ENCODE measurements at regions not wholly inside any gene's neighbourhood (a gene's known extent, or its start where the extent isn't known, plus 50 kb on each side); places are given as distances from the start of the nearest gene placed in this dataset.
"Not testable (repeated sequence)": the region's sequence is repeated elsewhere in the genome, so short reads cannot be mapped to it uniquely, and the experiment has no call there.

DNA sequence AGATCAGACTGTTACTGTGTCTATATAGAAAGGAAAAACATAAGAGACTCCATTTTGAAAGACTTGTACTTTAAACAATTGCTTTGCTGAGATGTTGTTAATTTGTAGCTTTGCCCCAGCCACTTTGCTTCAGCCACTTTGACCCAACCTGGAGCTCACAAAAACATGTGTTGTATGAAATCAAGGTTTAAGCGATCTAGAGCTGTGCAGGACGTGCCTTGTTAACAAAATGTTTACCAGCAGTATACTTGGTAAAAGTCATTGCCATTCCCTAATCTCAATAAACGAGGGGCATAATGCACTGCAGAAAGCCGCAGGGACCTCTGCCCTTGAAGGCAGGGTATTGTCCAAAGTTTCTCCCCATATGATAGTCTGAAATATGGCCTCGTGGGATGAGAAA lies 3919.5 kb upstream of the OR11H1 start:
- TF ChIP-seq, protein P1, sequence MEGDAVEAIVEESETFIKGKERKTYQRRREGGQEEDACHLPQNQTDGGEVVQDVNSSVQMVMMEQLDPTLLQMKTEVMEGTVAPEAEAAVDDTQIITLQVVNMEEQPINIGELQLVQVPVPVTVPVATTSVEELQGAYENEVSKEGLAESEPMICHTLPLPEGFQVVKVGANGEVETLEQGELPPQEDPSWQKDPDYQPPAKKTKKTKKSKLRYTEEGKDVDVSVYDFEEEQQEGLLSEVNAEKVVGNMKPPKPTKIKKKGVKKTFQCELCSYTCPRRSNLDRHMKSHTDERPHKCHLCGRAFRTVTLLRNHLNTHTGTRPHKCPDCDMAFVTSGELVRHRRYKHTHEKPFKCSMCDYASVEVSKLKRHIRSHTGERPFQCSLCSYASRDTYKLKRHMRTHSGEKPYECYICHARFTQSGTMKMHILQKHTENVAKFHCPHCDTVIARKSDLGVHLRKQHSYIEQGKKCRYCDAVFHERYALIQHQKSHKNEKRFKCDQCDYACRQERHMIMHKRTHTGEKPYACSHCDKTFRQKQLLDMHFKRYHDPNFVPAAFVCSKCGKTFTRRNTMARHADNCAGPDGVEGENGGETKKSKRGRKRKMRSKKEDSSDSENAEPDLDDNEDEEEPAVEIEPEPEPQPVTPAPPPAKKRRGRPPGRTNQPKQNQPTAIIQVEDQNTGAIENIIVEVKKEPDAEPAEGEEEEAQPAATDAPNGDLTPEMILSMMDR (IDR thresholded peaks at IDR 0.05; ENCODE audit: low read depth, low read length), result not testable (repeated sequence)
- TF ChIP-seq POLR2A (IDR thresholded peaks at IDR 0.05; ENCODE audit: extremely low read depth, insufficient read length); MYC (IDR thresholded peaks at IDR 0.05; ENCODE audit: low read depth, low read length): not testable (repeated sequence)
- TF ChIP-seq, protein P2, sequence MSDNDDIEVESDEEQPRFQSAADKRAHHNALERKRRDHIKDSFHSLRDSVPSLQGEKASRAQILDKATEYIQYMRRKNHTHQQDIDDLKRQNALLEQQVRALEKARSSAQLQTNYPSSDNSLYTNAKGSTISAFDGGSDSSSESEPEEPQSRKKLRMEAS (IDR thresholded peaks at IDR 0.05; ENCODE audit: low read depth, low read length), result not testable (repeated sequence)
